ENCODE measurements at regions not wholly inside any gene's neighbourhood (a gene's known extent, or its start where the extent isn't known, plus 50 kb on each side); places are given as distances from the start of the nearest gene placed in this dataset.
"Not testable (repeated sequence)": the region's sequence is repeated elsewhere in the genome, so short reads cannot be mapped to it uniquely, and the experiment has no call there.

DNA sequence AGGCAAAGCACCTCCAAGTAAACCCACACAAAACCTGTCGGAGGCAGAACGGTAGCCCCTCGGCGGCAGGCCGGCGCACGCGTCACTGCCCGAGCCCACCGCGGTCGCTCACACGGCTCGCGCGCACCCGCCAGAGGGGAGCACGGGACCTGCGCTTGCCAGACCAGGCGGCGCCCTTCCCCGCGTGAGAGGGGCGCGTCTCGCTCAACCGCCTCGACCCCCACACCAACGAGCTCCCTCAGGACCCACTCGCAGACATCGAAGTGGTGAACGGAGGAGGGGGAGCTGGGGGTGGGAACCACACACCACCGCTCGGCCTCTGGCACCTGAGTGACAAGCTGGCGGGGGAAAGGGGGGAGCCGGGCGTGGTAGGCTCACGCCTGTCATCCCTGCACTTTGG, 1513.4 kb upstream of the DEFB115 start:
- no peaks in the 10 kb centered on the region for H3K9me2 ChIP-seq (ENCODE audit: insufficient read depth)
- H3K27me3 ChIP-seq (ENCODE audit: insufficient read depth), result no peaks in the 10 kb centered on the region
- Mint-ChIP-seq H3K4me3 (no peak overlapping the region), H3K36me3 (ENCODE audit: low read depth) (peaks cover 24% of the 10 kb centered on the region), H3K27me3 (ENCODE audit: insufficient read depth, low read depth, poor library complexity) (peaks cover 2% of the 10 kb centered on the region), H3K9me3 (peaks cover 86% of the 10 kb centered on the region), H3K4me1 (no peaks in the 10 kb centered on the region), H3K27ac (no peak overlapping the region)
- H3K4me3 ChIP-seq, result no peak overlapping the region
- no peaks in the 10 kb centered on the region for H4K20me1 ChIP-seq (replicated peaks; ENCODE audit: insufficient read depth)
- no peak overlapping the region for H2AFZ ChIP-seq
- H3F3A ChIP-seq (replicated peaks; ENCODE audit: low read depth), result no peaks in the 10 kb centered on the region
- no peak for TF ChIP-seq ZNF114 (CRISPR knock-in tag; IDR thresholded peaks at IDR 0.05)
- TF ChIP-seq POLR2AphosphoS5 (IDR thresholded peaks at IDR 0.05; ENCODE audit: low read depth), result no peak
- no peak for TF ChIP-seq REST (IDR thresholded peaks at IDR 0.05; ENCODE audit: unreplicated experiment)
- TF ChIP-seq JUNB (IDR thresholded peaks at IDR 0.05; ENCODE audit: unreplicated experiment), result no peak
- TF ChIP-seq CREB1 (CRISPR knock-in tag; IDR thresholded peaks at IDR 0.05; ENCODE audit: low read depth), result no peak
- TF ChIP-seq ZNF331 (CRISPR knock-in tag; IDR thresholded peaks at IDR 0.05; ENCODE audit: low read depth), result no peak
- no peak for TF ChIP-seq EZH2 (IDR thresholded peaks at IDR 0.05; ENCODE audit: low read depth, unreplicated experiment)
- TF ChIP-seq EZH2phosphoT487 (IDR thresholded peaks at IDR 0.05; ENCODE audit: unreplicated experiment), result no peak
- no peak for TF ChIP-seq STAT1 (IDR thresholded peaks at IDR 0.05; ENCODE audit: unreplicated experiment)
- TF ChIP-seq, protein P1, sequence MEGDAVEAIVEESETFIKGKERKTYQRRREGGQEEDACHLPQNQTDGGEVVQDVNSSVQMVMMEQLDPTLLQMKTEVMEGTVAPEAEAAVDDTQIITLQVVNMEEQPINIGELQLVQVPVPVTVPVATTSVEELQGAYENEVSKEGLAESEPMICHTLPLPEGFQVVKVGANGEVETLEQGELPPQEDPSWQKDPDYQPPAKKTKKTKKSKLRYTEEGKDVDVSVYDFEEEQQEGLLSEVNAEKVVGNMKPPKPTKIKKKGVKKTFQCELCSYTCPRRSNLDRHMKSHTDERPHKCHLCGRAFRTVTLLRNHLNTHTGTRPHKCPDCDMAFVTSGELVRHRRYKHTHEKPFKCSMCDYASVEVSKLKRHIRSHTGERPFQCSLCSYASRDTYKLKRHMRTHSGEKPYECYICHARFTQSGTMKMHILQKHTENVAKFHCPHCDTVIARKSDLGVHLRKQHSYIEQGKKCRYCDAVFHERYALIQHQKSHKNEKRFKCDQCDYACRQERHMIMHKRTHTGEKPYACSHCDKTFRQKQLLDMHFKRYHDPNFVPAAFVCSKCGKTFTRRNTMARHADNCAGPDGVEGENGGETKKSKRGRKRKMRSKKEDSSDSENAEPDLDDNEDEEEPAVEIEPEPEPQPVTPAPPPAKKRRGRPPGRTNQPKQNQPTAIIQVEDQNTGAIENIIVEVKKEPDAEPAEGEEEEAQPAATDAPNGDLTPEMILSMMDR (conservative IDR thresholded peaks at IDR 0.05; ENCODE audit: low read depth in 2 of 2), result no peak
- no peak for TF ChIP-seq NANOG (IDR thresholded peaks at IDR 0.05; ENCODE audit: borderline replicate concordance)
- TF ChIP-seq, protein P2, sequence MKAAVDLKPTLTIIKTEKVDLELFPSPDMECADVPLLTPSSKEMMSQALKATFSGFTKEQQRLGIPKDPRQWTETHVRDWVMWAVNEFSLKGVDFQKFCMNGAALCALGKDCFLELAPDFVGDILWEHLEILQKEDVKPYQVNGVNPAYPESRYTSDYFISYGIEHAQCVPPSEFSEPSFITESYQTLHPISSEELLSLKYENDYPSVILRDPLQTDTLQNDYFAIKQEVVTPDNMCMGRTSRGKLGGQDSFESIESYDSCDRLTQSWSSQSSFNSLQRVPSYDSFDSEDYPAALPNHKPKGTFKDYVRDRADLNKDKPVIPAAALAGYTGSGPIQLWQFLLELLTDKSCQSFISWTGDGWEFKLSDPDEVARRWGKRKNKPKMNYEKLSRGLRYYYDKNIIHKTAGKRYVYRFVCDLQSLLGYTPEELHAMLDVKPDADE (IDR thresholded peaks at IDR 0.05), result no peak
- H3K36me3 ChIP-seq (ENCODE audit: insufficient read depth), result no peaks in the 10 kb centered on the region
- H3K79me2 ChIP-seq (replicated peaks; ENCODE audit: insufficient read depth), result no peaks in the 10 kb centered on the region
- H3K4me2 ChIP-seq, result no peak overlapping the region
- ATAC-seq (no peak), DNase-seq (ENCODE audit: low spot score) (no peak)
- no peak overlapping the region for H3K27ac ChIP-seq (ENCODE audit: low read depth)
- H3K4me1 ChIP-seq (ENCODE audit: insufficient read depth), result no peaks in the 10 kb centered on the region

DNA sequence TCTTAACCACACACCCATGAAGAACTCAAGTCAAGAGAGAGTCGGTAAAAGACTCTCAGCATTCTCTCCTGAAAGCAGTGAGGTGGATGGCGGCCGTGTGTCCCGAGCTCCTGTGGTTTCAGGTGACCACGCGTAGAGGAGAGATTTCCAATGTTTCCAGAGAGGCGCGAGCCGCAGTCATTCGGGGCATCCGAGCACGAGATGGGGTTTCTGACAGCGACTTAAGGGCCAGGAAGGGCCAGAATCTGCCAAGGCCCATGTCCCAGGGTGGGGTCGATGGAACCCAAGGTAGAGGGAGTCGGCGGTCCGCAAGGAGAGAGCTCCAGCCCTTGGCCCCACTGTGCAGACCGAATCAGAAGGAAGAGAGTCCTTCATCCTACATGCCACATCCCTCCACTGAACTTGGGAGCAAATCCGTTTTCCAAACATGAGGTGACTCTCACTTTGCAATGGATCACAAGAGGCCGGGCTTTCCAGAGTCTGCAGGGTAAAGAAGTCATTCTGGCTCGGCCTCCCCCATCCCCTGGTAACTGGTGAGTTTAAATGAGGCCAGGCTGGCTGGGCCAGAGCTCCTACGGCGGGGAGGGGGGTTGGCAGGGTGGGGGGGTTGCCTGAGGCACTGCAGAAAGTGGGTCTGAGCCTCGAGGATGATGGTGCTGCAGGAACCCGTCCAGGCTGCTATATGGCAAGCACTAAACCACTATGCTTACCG, 1511.8 kb upstream of the DEFB115 start:
- H3K79me2 ChIP-seq (replicated peaks; ENCODE audit: insufficient read depth); H3K27ac ChIP-seq (ENCODE audit: low read depth); H3K27ac Mint-ChIP-seq; H4K20me1 ChIP-seq (replicated peaks; ENCODE audit: insufficient read depth); ATAC-seq; H3K9me2 ChIP-seq (ENCODE audit: insufficient read depth); H3K4me2 ChIP-seq; H3K27me3 ChIP-seq (ENCODE audit: insufficient read depth); H2AFZ ChIP-seq; H3F3A ChIP-seq (replicated peaks; ENCODE audit: low read depth); DNase-seq (ENCODE audit: low spot score); H3K36me3 ChIP-seq (ENCODE audit: insufficient read depth); H3K4me1 ChIP-seq (ENCODE audit: insufficient read depth); H3K27me3 Mint-ChIP-seq (ENCODE audit: insufficient read depth, low read depth, poor library complexity); H3K4me3 Mint-ChIP-seq; H3K4me1 Mint-ChIP-seq; H3K4me3 ChIP-seq: not testable (repeated sequence)
- Mint-ChIP-seq H3K9me3 (peaks cover 88% of the 10 kb centered on the region), H3K36me3 (ENCODE audit: low read depth) (peaks cover 30% of the 10 kb centered on the region)

All from GM23338 (cell line).